GM12878 (cell line): ENCODE measurements at regions not wholly inside any gene's neighbourhood (a gene's known extent, or its start where the extent isn't known, plus 50 kb on each side); places are given as distances from the start of the nearest gene placed in this dataset.

ENCODE experiments used
- ATAC-seq: fragments of 200-7000 bp; cut with Tn5 transposase; 3 replicates; pipeline ENCODE4 v1.9.1; 2020; ENCODE audit warnings: mild to moderate bottlenecking, moderate library complexity
- BruUV-seq: library from RNA; stranded (reverse); fragments of 400-500 nt; replicated peaks from 2 replicates; lab custom pipeline; 2021; lab: Mats Ljungman, UMichigan
- CTCF ChIA-PET: fragments of 300-600 bp; sonication (Branson Sonifier 250); formaldehyde crosslinking; extraction: SDS; loops from one replicate; lab custom pipeline; 2021; ENCODE audit warnings: inconsistent platforms; lab: Yijun Ruan, JAX
- POLR2A ChIA-PET: fragments of 350-600 bp; formaldehyde crosslinking; extraction: SDS; loops from one replicate; lab custom pipeline; 2021; ENCODE audit warnings: inconsistent platforms; lab: Charles Lee
- RAD21 ChIA-PET: fragments of 300-600 bp; sonication (Branson Sonifier 250); formaldehyde crosslinking; loops from one replicate; lab custom pipeline; 2023; ENCODE audit warnings: antibody characterized with exemption; ENCODE audit not compliant: unreplicated experiment; lab: Charles Lee
- SMC1A ChIA-PET: fragments of 300-600 bp; sonication (Branson Sonifier 250); formaldehyde crosslinking; loops from one replicate; lab custom pipeline; 2023; ENCODE audit not compliant: unreplicated experiment, uncharacterized antibody; lab: Charles Lee
- DNase-seq: peaks from one replicate; pipeline ENCODE4 v3.0.0-alpha.2; 2011; ENCODE audit warnings: low read depth, low spot score
- FAIRE-seq: peaks from 3 replicates; lab custom pipeline; 2011; peaks lifted over from hg19 to GRCh38; lab: Jason Lieb, UNC
- H2AFZ ChIP-seq: 2 replicates; pipeline ENCODE4 v1.6.0; 2011; ENCODE audit warnings: low read depth, low read length, control low read depth; ENCODE audit not compliant: control insufficient read depth
- H3K27ac ChIP-seq: 2 replicates; pipeline ENCODE4 v1.5.1; 2011; ENCODE audit warnings: control low read depth; ENCODE audit not compliant: control insufficient read depth, insufficient read depth
- H3K27me3 ChIP-seq, 2 experiments: replicated peaks in 1 of 2; 2 replicates each; pipeline versions ENCODE4 v1.6.0 to v1.6.1; 2011; ENCODE audit warnings: low read length in 1 of 2; ENCODE audit not compliant: control insufficient read depth in 2 of 2, insufficient read depth in 2 of 2
- H3K36me3 ChIP-seq, 2 experiments: 2 replicates each; pipeline ENCODE4 v1.5.1; 2011; ENCODE audit warnings: low read length in 1 of 2; ENCODE audit not compliant: control insufficient read depth in 2 of 2, insufficient read depth in 2 of 2
- H3K4me1 ChIP-seq: 2 replicates; pipeline ENCODE4 v1.6.1; 2011; ENCODE audit warnings: mild to moderate bottlenecking, low read length, moderate library complexity, mixed read lengths; ENCODE audit not compliant: control insufficient read depth, insufficient read depth
- H3K4me2 ChIP-seq: 2 replicates; pipeline ENCODE4 v1.6.0; 2011; ENCODE audit warnings: control low read depth; ENCODE audit not compliant: control insufficient read depth, insufficient read depth
- H3K4me3 ChIP-seq: fragments of 200-600 bp; sonication (generic); 2 replicates; pipeline ENCODE4 v1.5.1; 2016
- H3K79me2 ChIP-seq: 2 replicates; pipeline ENCODE4 v1.6.0; 2011; ENCODE audit warnings: low read length; ENCODE audit not compliant: control insufficient read depth, insufficient read depth
- H3K9ac ChIP-seq: 2 replicates; pipeline ENCODE4 v1.8.0; 2011; ENCODE audit warnings: low read length, control low read depth, mixed read lengths; ENCODE audit not compliant: control insufficient read depth, insufficient read depth
- H3K9me3 ChIP-seq: replicated peaks from 3 replicates; pipeline ENCODE4 v1.5.1; 2011; ENCODE audit warnings: mild to moderate bottlenecking, low read length; ENCODE audit not compliant: control insufficient read depth, insufficient read depth
- H4K20me1 ChIP-seq: 2 replicates; pipeline ENCODE4 v1.6.0; 2011; ENCODE audit not compliant: control insufficient read depth, insufficient read depth
- BACH1 ChIP-seq: fragments of 450-650 bp; IDR thresholded peaks from 2 replicates; pipeline ENCODE4 v1.6.1; 2017; ENCODE audit warnings: mild to moderate bottlenecking, borderline replicate concordance
- BHLHE40 ChIP-seq, 2 experiments: fragments of 450-650 bp in 1 of 2; IDR thresholded peaks; 2 replicates each; pipeline ENCODE4 v1.6.1; 2011 to 2017; ENCODE audit warnings: low read depth in 2 of 2, borderline replicate concordance in 1 of 2, improper control_type of control experiment in 1 of 2, low read length in 1 of 2, mild to moderate bottlenecking in 1 of 2
- BMI1 ChIP-seq: fragments of 450-650 bp; IDR thresholded peaks from 2 replicates; pipeline ENCODE4 v1.6.1; 2016; ENCODE audit warnings: mild to moderate bottlenecking, moderate library complexity, borderline replicate concordance
- FOXK2 ChIP-seq: fragments of 450-650 bp; IDR thresholded peaks from 2 replicates; pipeline ENCODE4 v1.6.1; 2017; ENCODE audit warnings: mild to moderate bottlenecking, moderate library complexity
- HDGF ChIP-seq: fragments of 450-650 bp; IDR thresholded peaks from 2 replicates; pipeline ENCODE4 v1.6.1; 2016; ENCODE audit warnings: antibody characterized with exemption
- HSF1 ChIP-seq: fragments of 150-350 bp; IDR thresholded peaks from 2 replicates; pipeline ENCODE4 v1.6.1; 2014; ENCODE audit warnings: mild to moderate bottlenecking, low read depth, low read length
- MEF2B ChIP-seq: fragments of 450-650 bp; IDR thresholded peaks from 2 replicates; pipeline ENCODE4 v1.6.1; 2018; ENCODE audit warnings: mild to moderate bottlenecking, moderate library complexity; ENCODE audit not compliant: partially characterized antibody, poor library complexity, severe bottlenecking
- MTA2 ChIP-seq: fragments of 450-650 bp; IDR thresholded peaks from 2 replicates; pipeline ENCODE4 v1.6.1; 2016; ENCODE audit warnings: low read depth, mild to moderate bottlenecking, moderate library complexity
- NFIC ChIP-seq: IDR thresholded peaks from 2 replicates; pipeline ENCODE4 v1.6.1; 2012; ENCODE audit warnings: low read depth, mild to moderate bottlenecking, inconsistent platforms, low read length, moderate library complexity
- NFYA ChIP-seq: IDR thresholded peaks from 2 replicates; pipeline ENCODE4 v1.6.1; 2011; ENCODE audit warnings: low read depth, mild to moderate bottlenecking, low read length, improper control_type of control experiment, borderline replicate concordance
- NKRF ChIP-seq: fragments of 450-650 bp; conservative IDR thresholded peaks from 2 replicates; pipeline ENCODE4 v1.6.1; 2017; ENCODE audit warnings: mild to moderate bottlenecking, moderate library complexity
- NRF1 ChIP-seq: conservative IDR thresholded peaks from 2 replicates; pipeline ENCODE4 v1.6.1; 2011; ENCODE audit warnings: mild to moderate bottlenecking, low read depth, low read length, improper control_type of control experiment
- POLR2A ChIP-seq: IDR thresholded peaks from 2 replicates; pipeline ENCODE4 v1.6.1; 2011; ENCODE audit warnings: low read depth, mild to moderate bottlenecking, low read length
- RCOR1 ChIP-seq: conservative IDR thresholded peaks from 2 replicates; pipeline ENCODE4 v1.6.1; 2012; ENCODE audit warnings: low read depth, low read length, improper control_type of control experiment
- SUPT20H ChIP-seq: IDR thresholded peaks from 2 replicates; pipeline ENCODE4 v1.6.1; 2011; ENCODE audit warnings: low read depth, mild to moderate bottlenecking, low read length, moderate library complexity, borderline replicate concordance; ENCODE audit not compliant: control insufficient read depth
- TCF7 ChIP-seq: IDR thresholded peaks from 2 replicates; pipeline ENCODE4 v1.6.1; 2014; ENCODE audit warnings: antibody characterized with exemption, borderline replicate concordance
- WGBS: methylation state at CpG from one replicate; pipeline ENCODE4 v1.1.6; 2016; ENCODE audit warnings: low lambda C conversion rate; ENCODE audit not compliant: insufficient replicate concordance, insufficient coverage; ENCODE audit errors: missing lambda C conversion rate; 5-methylcytosine and 5-hydroxymethylcytosine counted together
- in situ Hi-C: fragments of 300-500 bp; cut with MboI; formaldehyde crosslinking; loops from 9 replicates; pipeline ENCODE4 v1.14.3; 2018; ENCODE audit warnings: mixed read lengths
- intact Hi-C: fragments of 100-400 bp; cut with micrococcal nuclease; formaldehyde crosslinking; loops from one replicate; pipeline ENCODE4 v1.14.2; 2022; ENCODE audit not compliant: unreplicated experiment

- no peak overlapping the region for H3K4me2 ChIP-seq
- H3K27me3 ChIP-seq = no peaks in the 10 kb centered on the region
- ChIA-PET SMC1A (no interaction called here), RAD21 (no interaction called here), CTCF (no interaction called here), POLR2A (no interaction called here)
- intact Hi-C loops (no loop called here), in situ Hi-C loops (no loop called here)
- FAIRE-seq (no peak), DNase-seq (no peak), ATAC-seq (no peak)
- BruUV-seq = no TSS peak
- TF ChIP-seq MTA2 = no peak
- H3K36me3 ChIP-seq = no peaks in the 10 kb centered on the region
- H3K4me1 ChIP-seq = no peaks in the 10 kb centered on the region
- no peaks in the 10 kb centered on the region for H4K20me1 ChIP-seq
- no peak overlapping the region for H3K4me3 ChIP-seq
- 39% methylated on average over 3 of the region's 3 CpGs for WGBS
- no peak overlapping the region for H3K9ac ChIP-seq
- no peak overlapping the region for H3K27ac ChIP-seq
- no peaks in the 10 kb centered on the region for H3K79me2 ChIP-seq
- H3K9me3 ChIP-seq = no peaks in the 10 kb centered on the region
- no peak overlapping the region for H2AFZ ChIP-seq
Observed at GRCh38 chr4:30860978-30861377, 140.8 kb downstream of the PCDH7 start.

- ATAC-seq = no peak
- ChIA-PET RAD21 (no interaction called here), SMC1A (interaction anchor here (0.6 kb wide), 1 partner anchor 27 kb away, joined by 3 read pairs; no protein-coding TSS in a partner anchor), POLR2A (no interaction called here), CTCF (no interaction called here)
- DNase-seq = no peak
- intact Hi-C loops (no loop called here), in situ Hi-C loops (no loop called here)
- no peak overlapping the region for H3K4me2 ChIP-seq
- BruUV-seq = no TSS peak
- FAIRE-seq = no peak
- WGBS = 27% methylated on average over 1 of the region's 1 CpG
- H3K27me3 ChIP-seq = no peaks in the 10 kb centered on the region
- no peak overlapping the region for H2AFZ ChIP-seq
- H4K20me1 ChIP-seq = no peaks in the 10 kb centered on the region
- no peak overlapping the region for H3K27ac ChIP-seq
- no peak for TF ChIP-seq NRF1
- TF ChIP-seq NFYA = no peak
- TF ChIP-seq TCF7 = no peak
- TF ChIP-seq NKRF = no peak
- TF ChIP-seq FOXK2 = no peak
- no peak for TF ChIP-seq POLR2A
- TF ChIP-seq HSF1 = no peak
- TF ChIP-seq BHLHE40 (IDR thresholded peaks at IDR 0.05; ENCODE audit: borderline replicate concordance in 1 of 2, low read depth in 2 of 2, low read length in 1 of 2) = no peak
- no peak for TF ChIP-seq HDGF
- TF ChIP-seq SUPT20H = no peak
- no peak for TF ChIP-seq MEF2B
- no peak for TF ChIP-seq BACH1
- TF ChIP-seq BMI1 = no peak
- TF ChIP-seq RCOR1 = no peak
- TF ChIP-seq NFIC = no peak
- H3K4me3 ChIP-seq = no peak overlapping the region
- no peaks in the 10 kb centered on the region for H3K36me3 ChIP-seq
- H3K4me1 ChIP-seq = no peaks in the 10 kb centered on the region
- no peaks in the 10 kb centered on the region for H3K9me3 ChIP-seq
- no peaks in the 10 kb centered on the region for H3K79me2 ChIP-seq
- H3K9ac ChIP-seq = no peak overlapping the region
Observed at GRCh38 chr4:30862196-30862595, 142.0 kb downstream of the PCDH7 start.
